ENCODE measurements at regions not wholly inside any gene's neighbourhood (a gene's known extent, or its start where the extent isn't known, plus 50 kb on each side); places are given as distances from the start of the nearest gene placed in this dataset.

DNA sequence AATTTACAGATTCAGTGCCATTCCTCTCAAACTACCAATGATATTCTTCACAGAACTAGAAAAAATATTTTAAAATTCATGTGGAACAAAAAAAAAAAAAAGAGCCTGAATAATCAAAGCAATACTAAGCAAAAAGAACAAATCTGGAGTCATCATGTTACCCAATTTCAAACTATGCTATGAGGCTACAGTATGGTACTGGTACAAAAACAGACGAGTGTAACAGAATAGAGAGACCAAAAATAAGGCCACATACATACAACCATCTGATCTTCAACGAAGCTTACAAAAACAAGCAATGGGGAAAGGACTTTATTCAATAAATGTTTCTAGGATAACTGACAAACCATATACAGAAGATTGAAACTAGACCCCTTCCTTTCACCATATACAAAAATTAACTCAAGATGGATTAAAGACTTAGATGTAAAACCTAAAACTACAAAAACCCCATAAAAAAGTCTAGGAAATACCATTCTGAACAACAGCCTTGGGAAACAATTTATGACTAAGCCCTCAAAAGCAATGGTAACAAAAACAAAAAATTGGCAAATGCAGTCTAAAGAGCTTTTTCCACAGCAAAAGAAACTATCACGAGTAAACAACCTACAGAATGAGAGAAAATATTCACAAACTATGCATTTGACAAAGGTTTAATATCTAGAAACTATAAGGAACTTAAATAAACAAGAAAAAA is 207.7 kb downstream of the PTN start:
- ChIA-PET CTCF (no interaction called here), POLR2A (ENCODE audit: low non-redundant PET) (no interaction called here)
- Histone ChIP-seq H3K4me3 (ENCODE audit: low read depth, low read length, poor library complexity, severe bottlenecking) (no peak overlapping the region), H3K36me3 (ENCODE audit: insufficient read depth, low read length, poor library complexity, severe bottlenecking) (no peaks in the 10 kb centered on the region), H3K27ac (ENCODE audit: low read depth, low read length, poor library complexity, severe bottlenecking) (no peak overlapping the region), H3K4me1 (ENCODE audit: insufficient read depth, low read length, poor library complexity, severe bottlenecking) (no peaks in the 10 kb centered on the region), H3K27me3 (replicated peaks; ENCODE audit: insufficient read depth, low read depth, low read length, poor library complexity) (no peaks in the 10 kb centered on the region), H3K9me3 (ENCODE audit: low read depth, low read length, poor library complexity, severe bottlenecking) (no peaks in the 10 kb centered on the region)
- intact Hi-C loops (cut with micrococcal nuclease; ENCODE audit: unreplicated experiment): no loop called here
- BruUV-seq (replicated peaks): no TSS peak
- DNase-seq (ENCODE audit: low spot score): no peak
- no peak for TF ChIP-seq EZH2 (IDR thresholded peaks at IDR 0.05; ENCODE audit: borderline replicate concordance, low read depth, low read length, poor library complexity, severe bottlenecking)
- TF ChIP-seq, protein P1, sequence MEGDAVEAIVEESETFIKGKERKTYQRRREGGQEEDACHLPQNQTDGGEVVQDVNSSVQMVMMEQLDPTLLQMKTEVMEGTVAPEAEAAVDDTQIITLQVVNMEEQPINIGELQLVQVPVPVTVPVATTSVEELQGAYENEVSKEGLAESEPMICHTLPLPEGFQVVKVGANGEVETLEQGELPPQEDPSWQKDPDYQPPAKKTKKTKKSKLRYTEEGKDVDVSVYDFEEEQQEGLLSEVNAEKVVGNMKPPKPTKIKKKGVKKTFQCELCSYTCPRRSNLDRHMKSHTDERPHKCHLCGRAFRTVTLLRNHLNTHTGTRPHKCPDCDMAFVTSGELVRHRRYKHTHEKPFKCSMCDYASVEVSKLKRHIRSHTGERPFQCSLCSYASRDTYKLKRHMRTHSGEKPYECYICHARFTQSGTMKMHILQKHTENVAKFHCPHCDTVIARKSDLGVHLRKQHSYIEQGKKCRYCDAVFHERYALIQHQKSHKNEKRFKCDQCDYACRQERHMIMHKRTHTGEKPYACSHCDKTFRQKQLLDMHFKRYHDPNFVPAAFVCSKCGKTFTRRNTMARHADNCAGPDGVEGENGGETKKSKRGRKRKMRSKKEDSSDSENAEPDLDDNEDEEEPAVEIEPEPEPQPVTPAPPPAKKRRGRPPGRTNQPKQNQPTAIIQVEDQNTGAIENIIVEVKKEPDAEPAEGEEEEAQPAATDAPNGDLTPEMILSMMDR (conservative IDR thresholded peaks at IDR 0.05; ENCODE audit: low read depth, low read length): no peak

DNA sequence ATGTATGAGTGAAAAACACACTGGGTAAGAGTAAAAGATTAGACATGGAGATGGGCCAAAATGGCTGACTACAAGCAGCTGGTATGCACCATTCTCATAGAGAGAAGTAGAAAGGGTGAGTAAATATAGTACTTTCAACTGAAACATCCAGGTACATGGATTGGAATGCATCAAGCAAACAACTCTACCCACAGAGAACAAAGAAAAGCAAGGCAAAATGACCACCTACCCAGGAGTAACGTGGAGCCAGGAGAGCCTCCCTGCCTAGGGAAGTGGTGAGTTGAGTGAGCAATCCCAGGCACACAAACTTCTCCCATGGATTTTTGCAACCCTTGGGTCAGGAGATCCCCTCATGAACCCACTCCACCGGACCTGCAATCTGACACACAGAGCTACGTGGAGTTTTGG is 212.8 kb downstream of the PTN start:
- Histone ChIP-seq H3K9me3 (ENCODE audit: low read depth, low read length, poor library complexity, severe bottlenecking) (no peaks in the 10 kb centered on the region), H3K4me3 (ENCODE audit: low read depth, low read length, poor library complexity, severe bottlenecking) (no peak overlapping the region), H3K4me1 (ENCODE audit: insufficient read depth, low read length, poor library complexity, severe bottlenecking) (no peaks in the 10 kb centered on the region), H3K27ac (ENCODE audit: low read depth, low read length, poor library complexity, severe bottlenecking) (no peak overlapping the region), H3K27me3 (replicated peaks; ENCODE audit: insufficient read depth, low read depth, low read length, poor library complexity) (no peaks in the 10 kb centered on the region), H3K36me3 (ENCODE audit: insufficient read depth, low read length, poor library complexity, severe bottlenecking) (no peaks in the 10 kb centered on the region)
- intact Hi-C loops (cut with micrococcal nuclease; ENCODE audit: unreplicated experiment): no loop called here
- TF ChIP-seq, protein P1 (conservative IDR thresholded peaks at IDR 0.05; ENCODE audit: low read depth, low read length): no peak
- no peak for TF ChIP-seq EZH2 (IDR thresholded peaks at IDR 0.05; ENCODE audit: borderline replicate concordance, low read depth, low read length, poor library complexity, severe bottlenecking)
- ChIA-PET POLR2A (ENCODE audit: low non-redundant PET) (no interaction called here), CTCF (no interaction called here)
- no peak for DNase-seq (ENCODE audit: low spot score)
- no TSS peak for BruUV-seq (replicated peaks)

DNA sequence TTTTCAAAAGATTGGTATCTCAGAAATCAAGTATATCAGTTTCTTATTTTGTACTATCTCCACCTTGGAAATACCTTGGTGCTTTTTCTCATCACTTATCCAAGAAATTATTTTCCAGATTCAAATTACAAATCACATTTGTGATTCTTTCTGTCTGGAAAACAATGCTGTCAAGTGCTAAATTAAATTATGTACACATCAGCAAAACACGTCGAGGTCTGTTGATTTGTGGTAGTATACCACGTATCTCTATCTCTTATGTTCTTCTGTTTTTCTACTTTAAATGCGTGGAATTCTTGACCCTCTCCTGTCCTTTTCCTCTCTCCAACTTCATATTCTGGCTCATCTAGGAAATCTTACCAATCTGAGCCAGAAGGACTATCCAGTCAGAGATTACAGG is 214.5 kb downstream of the PTN start:
- no peak overlapping the region for H3K27ac ChIP-seq (ENCODE audit: low read depth, low read length, poor library complexity, severe bottlenecking)
- ChIA-PET CTCF (no interaction called here), POLR2A (ENCODE audit: low non-redundant PET) (no interaction called here)
- no peaks in the 10 kb centered on the region for H3K9me3 ChIP-seq (ENCODE audit: low read depth, low read length, poor library complexity, severe bottlenecking)
- H3K4me3 ChIP-seq (ENCODE audit: low read depth, low read length, poor library complexity, severe bottlenecking): no peak overlapping the region
- no peaks in the 10 kb centered on the region for H3K27me3 ChIP-seq (replicated peaks; ENCODE audit: insufficient read depth, low read depth, low read length, poor library complexity)
- no peaks in the 10 kb centered on the region for H3K4me1 ChIP-seq (ENCODE audit: insufficient read depth, low read length, poor library complexity, severe bottlenecking)
- no peak for TF ChIP-seq EZH2 (IDR thresholded peaks at IDR 0.05; ENCODE audit: borderline replicate concordance, low read depth, low read length, poor library complexity, severe bottlenecking)
- TF ChIP-seq, protein P1 (conservative IDR thresholded peaks at IDR 0.05; ENCODE audit: low read depth, low read length): no peak
- no TSS peak for BruUV-seq (replicated peaks)
- intact Hi-C loops (cut with micrococcal nuclease; ENCODE audit: unreplicated experiment): no loop called here
- DNase-seq (ENCODE audit: low spot score): no peak
- no peaks in the 10 kb centered on the region for H3K36me3 ChIP-seq (ENCODE audit: insufficient read depth, low read length, poor library complexity, severe bottlenecking)

All from A673 (cell line).